HG02852 (cell line): ENCODE measurements at regions not wholly inside any gene's neighbourhood (a gene's known extent, or its start where the extent isn't known, plus 50 kb on each side); places are given as distances from the start of the nearest gene placed in this dataset.
A peak's percentile ranks its signal among the peaks of the same experiment; 100 is the strongest.
"Not testable (repeated sequence)": the region's sequence is repeated elsewhere in the genome, so short reads cannot be mapped to it uniquely, and the experiment has no call there.

Source experiments
- ATAC-seq: cut with Tn5 transposase; IDR thresholded peaks from one replicate; pipeline ENCODE4 v1.9.1; 2021; ENCODE audit warnings: mild to moderate bottlenecking, moderate library complexity; ENCODE audit not compliant: unreplicated experiment

DNA sequence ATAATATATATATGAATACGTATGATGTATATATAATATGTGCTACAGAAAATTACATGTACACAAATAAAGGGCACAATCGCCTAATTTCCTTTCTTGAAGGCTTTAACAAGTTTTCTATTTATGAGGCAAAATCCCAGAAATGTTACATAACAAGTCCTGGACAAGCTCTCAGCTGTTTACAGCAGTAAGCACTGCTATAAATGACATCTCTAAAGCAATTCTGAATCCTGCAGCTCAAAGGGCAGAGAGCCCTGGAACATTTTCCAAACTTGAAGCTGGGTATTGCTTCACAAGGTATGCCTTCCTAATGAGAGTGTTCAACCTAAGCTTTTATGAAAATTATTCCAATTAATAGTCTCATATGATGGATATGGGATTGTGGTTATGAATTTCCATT is 222.3 kb upstream of the GCFC2 start:
- ATAC-seq, result no peak

DNA sequence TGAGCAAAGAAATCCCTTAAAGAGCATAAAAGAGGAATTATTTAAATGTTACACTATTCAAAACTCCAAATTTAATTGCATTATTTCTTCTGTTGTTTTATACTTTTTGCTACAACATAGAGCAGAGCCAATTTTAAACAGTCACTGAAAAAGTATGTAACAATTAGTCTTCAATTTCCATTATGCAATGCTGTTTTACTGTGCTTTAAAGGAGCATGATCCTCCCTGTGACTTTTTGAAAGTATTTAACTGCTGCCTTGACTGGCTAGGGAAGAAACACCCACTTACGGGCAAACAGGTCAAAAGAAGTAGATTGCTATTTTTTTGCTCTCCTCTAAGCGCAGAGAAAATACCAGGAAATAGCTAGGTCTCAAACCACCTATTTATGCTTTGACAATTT is 217.4 kb upstream of the GCFC2 start:
- ATAC-seq, result no peak

DNA sequence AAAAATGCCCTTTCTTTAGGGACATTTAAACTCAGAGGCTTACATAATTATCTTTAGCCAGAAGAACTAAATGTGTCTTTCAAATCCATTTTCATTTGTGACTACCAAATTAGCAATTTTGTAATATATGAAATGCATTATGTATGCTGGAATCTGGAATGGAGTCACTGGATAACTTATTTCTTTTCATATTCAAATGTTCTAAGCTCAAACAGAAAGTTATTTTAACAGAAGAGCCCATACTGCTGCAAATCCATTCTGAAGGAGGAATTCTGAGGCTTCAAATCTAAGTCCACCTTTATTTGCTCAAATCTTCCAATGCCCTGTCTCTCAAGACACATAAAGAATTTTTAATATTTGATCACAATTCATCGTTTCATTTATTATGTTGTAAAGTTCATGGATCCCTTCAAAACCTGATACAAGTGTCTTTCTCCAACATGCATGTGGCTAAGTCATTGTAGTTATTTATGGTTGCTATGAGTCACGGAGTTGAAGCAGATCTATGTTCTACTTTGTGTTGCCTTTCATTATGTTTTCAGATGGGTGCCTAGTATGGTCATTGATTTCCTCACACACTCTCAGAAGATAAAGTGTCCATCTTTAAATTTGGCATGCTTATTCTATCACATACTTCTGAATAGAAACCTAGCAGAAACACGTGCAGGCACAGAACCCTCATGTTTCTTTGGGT is 214.8 kb upstream of the GCFC2 start:
- ATAC-seq, result no peak

DNA sequence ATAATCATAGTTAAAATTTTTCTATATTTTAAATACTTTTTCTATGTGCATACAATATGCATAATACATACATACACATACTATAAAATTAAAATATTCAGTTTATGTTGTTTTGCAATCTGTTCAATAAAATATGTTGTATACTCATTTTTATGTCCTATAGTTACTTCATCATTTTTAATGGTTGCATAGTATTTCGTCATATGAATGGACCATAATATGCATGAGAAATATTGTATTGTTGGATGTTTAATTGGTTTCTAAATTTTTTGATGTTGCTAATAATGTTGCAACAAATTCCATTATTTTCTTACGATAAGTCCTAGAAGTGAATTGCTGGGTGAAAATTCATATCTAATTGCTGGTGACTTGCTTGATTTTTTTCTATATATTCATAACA is 211.5 kb upstream of the GCFC2 start:
- ATAC-seq, result no peak

DNA sequence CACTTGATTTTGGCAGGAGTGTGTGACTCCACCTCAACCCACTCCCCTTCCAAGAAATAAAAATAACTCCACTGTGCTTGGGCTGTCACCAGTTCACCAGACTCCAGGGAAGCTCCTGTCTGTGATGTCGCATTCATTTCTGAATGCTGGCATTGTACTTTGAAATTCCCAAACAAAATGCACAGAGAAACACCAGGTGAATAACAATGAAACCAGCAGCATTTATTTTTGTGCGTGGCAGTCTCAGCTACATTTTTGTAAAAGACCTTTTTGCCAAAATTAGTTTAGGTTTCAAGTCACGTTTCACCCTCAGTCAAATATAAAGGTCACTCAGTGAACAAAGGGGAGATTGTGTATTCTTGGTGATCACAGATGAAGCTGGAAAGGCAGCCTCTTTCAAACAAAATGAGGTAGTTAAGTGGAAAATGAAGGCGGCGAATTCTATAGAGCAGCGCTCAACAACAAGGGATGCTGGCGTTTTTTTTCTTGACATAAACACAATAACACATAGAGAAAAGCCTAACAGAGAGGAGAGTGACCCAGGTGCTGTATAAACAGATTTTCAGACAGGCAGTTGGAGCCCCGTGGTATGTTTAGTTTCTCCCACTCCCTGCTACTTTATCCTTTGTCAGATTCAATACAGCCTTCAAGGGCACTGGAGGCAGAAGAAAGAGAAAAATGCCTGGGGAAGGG is 210.3 kb upstream of the GCFC2 start:
- no peak for ATAC-seq

DNA sequence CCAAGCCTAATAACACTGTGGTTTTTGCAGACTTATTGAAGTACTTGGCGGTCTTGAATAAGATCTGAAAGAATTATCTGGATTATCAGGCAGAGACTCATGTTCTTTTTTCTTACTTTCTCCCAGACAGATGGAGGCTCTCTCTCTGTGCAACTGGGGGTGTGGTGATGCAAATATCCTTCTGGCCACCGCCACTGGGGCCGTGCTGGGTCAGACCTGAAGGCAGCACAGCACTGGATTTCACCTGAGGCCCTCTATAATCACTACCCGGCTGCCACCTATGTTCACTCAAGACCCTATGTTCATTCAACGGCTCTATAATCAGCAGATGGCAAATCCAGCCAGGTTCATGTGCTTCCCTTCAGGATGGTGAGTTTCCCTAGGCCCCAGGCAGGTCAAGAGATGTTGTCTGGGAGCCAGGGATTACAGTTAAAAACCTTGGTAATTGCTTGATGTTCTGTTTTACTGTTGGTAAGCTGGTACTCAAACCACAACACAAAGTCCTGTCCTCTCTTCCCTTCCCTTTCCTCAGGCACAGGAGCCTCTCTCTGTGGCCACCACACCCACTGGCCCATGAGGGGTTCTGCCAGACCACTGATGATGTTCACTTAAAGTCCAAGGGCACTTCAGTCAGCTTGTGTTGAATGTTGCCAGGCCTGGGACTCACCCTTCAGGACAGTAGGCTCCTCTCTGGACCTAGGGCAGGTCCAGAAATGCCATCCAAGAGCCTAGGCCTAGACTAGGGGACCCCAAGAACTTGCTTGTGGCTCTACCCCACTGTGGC is 205.3 kb upstream of the GCFC2 start:
- no peak for ATAC-seq

DNA sequence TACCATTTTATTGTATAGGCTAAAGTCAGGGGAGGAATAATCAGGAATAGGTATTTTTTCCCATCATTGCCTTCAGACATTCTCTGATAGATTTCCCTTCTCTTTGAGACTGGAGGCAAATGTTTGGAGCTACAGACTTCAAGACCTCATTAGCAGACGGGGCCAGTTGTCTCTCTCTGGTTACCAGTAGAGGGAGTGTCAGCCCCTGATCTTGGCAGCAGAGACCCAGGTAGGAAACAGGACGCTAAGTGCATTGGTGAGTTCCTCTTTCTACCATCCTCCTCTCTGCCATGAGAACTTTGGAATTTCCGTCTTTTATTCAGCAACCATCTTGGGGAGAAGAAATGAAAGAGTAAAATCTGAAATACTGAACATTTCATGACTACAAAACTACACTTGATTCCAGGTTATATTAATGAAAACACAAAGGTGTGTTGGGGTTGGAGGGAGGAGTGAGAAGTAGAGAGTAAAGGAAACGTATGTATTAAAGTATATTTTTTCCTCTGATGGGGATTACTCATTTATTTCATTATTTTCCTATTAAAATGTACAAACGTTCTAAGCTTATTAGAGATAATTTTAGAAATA is 186.2 kb upstream of the GCFC2 start:
- ATAC-seq, result peak; percentile 85

DNA sequence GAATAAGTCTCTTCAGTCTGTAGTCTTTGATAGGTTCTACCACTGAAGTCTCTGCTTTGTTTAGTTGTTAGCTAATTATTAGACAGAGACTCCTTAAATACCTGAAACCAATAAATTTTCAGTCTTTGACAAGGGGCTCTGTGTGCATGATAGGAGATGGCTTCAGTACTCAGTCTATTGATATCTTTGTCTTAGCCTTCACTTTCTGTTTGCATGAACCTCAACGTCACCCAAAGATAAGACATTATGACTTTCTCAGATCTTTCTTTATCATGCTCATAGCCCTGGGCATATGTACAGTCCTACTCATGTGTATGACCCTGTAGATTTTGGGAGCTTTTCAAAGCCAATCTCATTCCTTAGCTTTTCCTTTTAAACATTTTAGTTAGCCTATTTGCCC is 183.5 kb upstream of the GCFC2 start:
- peak; percentile 59 for ATAC-seq

DNA sequence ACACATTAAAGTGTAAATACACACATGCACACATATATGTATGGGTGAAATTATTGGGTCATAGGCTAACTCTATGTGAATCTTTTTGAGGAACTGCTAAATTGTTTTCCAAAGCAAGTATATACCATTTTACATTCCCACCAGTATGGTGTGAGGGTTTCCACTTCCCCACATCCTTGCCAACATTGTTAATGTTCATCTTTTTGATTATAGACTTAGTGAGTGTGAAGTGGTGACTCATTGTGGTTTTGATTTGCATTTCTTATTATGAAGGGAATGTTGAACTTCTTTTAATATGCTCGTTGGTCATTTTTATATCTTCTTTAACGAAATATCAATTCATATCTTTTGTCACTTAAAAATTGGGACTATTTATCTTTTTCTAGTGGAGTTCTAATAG is 181.8 kb upstream of the GCFC2 start:
- no peak for ATAC-seq

DNA sequence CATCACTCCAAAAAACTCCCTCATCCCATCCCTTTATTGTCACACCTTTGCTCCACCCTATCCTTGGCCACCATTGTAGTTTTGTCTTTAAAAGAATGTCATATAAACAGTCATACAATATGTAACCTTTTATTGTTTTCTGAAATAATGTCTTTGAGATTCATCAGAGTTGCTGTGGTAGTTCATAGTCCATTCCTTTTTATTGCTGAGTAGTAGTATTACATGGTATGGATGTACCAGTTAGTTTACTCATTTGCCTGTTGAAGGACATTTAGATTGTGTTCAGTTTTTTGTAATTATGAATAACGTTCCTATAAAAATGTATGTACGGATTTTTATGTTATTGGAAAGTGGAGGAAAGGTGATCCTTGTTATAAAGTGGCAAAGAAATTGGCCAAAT is 171.8 kb upstream of the GCFC2 start:
- ATAC-seq, result no peak

DNA sequence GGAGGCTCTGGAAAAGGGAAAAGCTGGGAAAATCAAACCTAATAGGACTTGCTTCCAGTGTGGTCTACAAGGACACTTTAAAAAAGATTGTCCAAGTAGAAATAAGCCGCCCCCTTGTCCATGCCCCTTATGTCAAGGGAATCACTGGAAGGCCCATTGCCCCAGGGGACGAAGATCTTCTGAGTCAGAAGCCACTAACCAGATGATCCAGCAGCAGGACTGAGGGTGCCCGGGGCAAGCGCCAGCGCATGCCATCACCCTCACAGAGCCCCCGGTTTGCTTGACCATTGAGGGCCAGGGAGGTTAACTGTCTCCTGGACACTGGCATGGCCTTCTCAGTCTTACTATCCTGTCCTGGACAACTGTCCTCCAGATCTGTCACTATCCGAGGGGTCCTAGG is 164.9 kb upstream of the GCFC2 start:
- not testable (repeated sequence) for ATAC-seq

DNA sequence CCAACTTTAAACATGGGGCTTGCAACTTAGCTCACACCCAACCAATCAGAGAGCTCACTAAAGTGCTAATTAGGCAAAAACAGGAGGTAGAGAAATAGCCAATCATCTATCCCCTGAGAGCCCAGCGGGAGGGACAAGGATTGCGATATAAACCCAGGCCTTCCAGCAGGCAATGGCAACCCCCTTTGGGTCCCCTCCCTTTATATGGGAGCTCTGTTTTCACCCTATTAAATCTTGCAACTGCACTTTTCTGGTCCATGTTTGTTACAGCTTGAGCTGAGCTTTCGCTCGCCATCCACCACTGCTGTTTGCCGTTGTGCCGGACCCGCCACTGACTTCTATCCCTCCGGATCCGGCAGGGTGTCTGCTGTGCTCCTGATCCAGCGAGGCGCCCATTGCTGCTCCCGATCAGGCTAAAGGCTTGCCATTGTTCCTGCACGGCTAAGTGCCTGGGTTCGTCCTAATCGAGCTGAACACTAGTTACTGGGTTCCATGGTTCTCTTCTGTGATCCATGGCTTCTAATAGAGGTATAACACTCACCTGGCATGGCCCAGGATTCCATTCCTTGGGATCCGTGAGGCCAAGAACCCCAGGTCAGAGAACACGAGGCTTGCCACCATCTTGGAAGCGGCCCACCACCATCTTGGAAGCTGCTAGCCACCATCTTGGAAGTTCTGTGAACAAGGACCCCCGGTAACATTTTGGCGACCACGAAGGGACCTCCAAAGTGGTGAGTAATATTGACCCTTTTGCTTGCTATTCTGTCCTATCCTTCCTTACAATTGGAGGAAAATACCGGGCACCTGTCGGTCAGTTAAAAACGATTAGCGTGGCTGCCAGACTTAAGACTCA is 161.3 kb upstream of the GCFC2 start:
- not testable (repeated sequence) for ATAC-seq

DNA sequence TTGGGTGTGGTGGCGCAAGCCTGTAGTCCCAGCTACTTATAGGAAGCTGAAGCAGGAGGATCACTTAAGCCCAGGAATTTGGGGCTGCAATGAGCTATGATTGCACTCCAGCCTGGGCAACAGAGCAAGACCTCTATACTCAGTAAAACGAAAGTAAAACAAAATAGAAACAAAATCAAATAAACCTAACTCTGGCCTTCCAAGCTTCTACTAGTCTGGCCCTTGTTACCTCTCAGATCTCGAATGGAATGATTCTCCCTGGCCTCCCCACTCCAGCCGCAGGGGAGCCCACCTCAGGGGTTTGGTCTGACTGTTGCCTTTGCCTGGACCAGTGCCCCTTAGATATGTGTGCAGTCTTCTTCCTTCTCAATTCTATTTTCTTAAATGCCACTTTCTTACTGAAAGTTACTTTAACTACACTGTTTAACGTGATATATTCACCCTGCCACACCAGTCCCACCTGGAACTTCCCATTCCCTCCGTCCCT is 160.0 kb upstream of the GCFC2 start:
- peak; percentile 74 for ATAC-seq

DNA sequence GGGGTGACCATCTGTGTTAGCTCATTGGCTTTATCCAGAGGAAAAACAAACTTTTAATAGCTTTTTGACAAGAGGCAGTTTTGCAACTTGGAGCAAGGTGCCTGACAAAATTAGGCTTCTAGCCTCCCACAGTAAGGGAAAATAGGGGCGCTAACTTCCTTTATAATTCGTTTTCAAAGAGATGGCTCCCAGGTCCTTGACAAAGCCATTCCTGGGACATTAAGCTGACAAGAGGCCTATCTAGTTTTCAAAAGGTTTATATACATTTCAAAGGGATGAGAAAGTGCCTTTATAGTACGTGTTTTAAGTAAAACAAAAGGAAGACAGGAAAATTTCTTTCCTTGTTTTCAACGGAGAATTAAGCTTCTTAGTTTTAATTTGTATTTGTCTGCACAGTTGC is 159.4 kb upstream of the GCFC2 start:
- no peak for ATAC-seq

DNA sequence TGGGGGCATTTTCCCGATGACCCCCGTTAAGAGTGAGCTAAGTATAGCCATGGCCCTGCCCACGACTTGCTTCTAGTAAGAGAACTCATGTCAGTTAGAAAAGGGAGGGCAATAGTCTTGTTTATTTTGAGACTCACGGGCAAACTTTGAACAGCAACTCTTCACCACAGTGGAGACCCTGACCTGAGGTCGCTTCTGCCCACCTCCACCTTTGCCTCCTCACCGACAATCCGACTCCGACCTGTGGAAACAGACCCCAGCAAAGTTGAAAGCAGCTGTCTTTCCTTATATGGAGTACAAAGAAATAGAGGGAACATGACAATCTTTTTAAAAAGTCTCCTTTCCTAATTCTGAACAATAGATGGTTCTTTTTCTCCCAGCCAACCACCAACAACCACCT is 155.0 kb upstream of the GCFC2 start:
- no peak for ATAC-seq

DNA sequence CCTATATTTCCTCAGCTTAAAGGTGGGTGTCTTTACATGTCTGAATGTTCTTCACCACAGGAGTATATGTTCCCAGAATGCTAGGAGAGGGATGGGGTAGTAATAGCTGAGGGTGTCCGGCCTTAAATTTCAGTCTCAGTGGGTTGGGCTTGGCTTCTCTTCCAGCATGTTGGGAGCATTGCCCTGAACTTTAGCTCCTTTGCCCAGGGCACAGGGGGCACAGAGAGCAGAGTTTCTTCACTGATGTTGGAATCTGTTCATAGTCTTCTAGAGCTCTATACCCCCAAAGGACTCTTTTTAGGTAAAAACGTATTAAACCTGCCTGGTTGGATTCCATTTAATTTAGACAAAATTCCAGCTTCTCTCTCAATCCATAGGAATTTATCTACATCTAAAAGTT is 154.4 kb upstream of the GCFC2 start:
- no peak for ATAC-seq

DNA sequence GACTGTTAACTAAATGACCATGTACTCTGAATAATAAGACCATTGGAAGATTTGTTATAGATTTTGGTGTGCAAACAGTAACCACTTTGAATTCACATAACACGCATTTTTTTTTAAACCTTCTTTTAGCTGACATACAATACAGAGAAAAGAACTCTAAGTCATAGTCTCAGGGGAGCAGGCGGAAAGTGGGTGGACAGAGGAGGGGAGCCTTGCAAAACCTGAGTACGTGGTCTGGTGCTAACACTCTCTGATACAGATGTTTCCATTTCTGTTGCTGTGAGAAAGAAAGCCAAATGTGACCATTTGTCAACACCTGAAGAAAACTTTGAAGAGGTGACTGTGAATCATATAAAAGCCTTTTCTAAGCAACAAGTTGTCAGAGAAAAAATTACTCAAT is 151.8 kb upstream of the GCFC2 start:
- no peak for ATAC-seq

DNA sequence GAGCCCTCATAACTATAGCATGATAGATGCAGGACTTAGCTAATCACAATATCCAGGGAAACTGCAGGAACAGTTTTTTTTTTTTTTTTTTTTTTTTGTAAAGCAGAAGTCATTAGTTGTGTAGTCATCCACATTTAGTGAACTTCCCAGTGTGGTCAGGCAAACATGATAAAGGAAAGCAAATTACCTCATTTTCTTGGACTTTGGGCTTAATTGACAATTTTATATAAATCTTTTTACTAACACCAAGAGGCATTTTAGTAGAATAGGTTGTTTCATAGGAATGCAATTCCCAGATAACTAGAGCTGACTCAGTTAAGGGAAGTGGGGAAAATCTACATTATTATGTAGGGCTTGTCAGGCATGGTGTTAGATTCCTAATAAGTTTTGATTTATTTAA is 142.7 kb upstream of the GCFC2 start:
- no peak for ATAC-seq

DNA sequence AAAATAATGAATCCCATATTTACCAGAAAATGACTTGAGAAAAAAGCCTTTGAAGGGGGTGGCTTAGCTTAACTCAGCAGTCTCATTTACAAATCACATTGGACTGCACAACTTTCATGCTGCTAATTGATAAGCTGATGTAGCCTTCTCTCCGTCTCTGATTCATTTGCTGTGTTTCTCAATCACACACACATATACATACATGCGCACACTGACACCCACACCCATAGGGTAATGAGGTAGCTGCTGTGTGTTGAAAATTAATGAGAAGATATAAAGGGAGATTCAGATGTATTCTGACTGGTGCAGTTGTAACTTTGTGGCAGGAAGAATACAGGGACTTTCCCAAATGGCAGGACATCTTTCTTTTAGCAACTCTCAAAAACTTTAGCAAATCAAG is 141.9 kb upstream of the GCFC2 start:
- no peak for ATAC-seq

DNA sequence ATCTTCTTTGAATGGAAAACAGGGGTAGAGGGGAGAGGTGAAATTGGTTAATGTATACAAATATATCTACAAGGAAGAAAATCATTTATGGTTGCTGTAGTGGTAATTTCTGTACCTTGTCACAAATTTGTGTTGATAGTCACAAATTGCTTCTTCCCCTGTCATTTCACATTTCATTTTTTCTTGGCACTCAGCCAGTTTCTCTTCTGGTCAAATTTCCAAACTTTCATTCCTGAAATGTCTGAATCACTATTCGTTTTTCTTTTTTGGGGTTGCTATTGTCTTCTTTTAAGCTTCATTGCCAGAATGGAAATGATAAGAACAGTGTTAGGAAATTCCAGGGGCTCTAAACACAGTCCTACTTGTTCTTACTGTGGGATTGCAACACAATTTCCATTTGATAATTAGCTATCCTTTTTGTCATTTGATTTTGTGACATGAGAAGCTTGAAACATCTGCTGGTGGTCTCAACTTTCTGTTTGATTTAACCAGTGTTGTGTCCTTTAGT is 136.0 kb upstream of the GCFC2 start:
- no peak for ATAC-seq
